Femur (tissue), 1 donor: ENCODE measurements at regions not wholly inside any gene's neighbourhood (a gene's known extent, or its start where the extent isn't known, plus 50 kb on each side); places are given as distances from the start of the nearest gene placed in this dataset.
A peak's percentile ranks its signal among the peaks of the same experiment; 100 is the strongest.

ENCODE experiments used
- DNase-seq: peaks from one replicate; pipeline ENCODE4 v3.0.0-alpha.2; 2017

DNA sequence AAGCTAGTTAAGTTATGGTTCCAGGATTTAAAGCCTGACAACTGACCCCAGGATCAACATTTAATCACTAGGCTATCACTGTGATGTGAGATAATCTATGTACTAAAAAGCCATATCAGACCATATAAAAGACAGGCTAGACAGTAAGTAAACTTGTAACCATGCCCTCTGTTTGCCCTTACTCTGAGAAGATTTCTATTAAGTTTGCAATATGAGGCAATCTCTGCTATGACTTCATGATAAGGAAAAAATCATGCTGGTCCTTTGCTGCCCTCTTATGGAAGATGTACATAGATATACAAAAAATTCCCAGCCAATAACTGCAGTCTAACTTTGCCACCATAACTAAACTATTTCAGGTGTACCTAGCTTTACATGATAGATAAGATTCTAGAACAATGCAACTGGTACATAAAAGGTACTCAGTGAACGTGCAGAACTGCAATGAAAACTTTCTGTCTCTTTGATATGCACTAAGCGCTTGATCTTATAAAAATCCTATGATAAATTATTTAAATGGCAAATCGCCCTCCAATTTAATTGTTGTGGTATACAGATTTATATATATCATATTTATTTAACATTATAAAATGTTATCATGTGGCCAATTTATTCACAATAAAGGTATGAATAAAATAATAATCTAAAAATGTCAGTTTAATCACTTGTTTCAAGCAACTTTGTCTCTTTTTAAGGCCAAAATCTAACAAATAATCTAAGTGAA lies 70.5 kb downstream of the FAM217A start:
- DNase-seq, result no peak

- DNase-seq, result no peak
Measured at GRCh38 chr6:4009486-4009885, 69.5 kb downstream of the FAM217A start.

GRCh38 chr6:4010048-4010447 lies 68.9 kb downstream of the FAM217A start:
- DNase-seq, result no peak

DNA sequence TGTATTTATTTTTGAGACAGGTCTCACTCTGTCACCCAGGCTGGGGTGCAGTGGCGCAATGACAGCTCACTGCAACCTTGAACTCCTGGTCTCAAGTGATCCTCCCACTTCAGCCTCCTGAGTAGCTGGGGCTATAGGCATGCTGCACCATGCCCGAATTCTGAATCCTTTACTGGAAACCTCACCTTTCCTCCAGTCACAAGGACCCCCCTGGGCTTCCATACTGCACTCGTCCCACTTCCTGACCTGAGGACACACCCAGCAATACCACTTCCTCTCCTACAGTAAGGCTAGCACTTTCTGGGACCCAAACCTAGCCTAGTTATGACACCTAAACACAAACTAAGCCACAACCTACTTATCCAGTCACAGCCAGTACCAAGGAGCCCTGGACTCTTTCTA lies 68.2 kb downstream of the FAM217A start:
- no peak for DNase-seq

GRCh38 chr6:4012826-4013225 lies 66.1 kb downstream of the FAM217A start:
- no peak for DNase-seq

DNA sequence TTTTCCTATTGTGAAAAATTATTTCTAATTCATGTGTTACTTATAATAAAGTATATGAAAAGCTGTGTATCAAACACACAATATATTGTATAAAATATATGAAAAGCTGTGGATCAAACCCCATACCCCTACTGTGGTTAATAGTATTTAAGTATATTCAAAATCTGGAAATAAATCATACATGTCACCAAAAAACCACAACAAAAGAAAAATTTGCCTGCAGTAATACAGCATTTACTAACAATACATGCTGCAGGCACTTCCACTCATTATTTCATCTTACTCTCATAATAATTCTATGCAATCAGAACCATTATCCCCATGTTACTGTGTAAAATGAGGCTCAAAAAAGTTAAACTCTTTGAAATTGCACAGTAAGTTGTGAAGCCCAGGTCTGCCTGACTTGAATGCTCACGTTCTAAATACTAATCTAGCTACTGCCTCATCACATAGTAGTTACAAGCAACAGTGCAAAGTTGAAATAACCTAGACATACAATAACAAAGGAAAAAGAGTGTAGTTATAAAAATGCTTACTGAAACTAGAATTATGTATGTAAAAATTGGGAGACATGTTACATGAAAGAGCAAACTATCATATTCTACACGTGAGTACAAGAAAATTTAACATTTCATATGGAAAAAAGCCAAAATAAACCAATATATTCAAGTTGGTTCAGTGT lies 61.7 kb downstream of the FAM217A start:
- DNase-seq, result no peak

- no peak for DNase-seq
Measured at GRCh38 chr6:4017834-4018170, 61.1 kb downstream of the FAM217A start.

- DNase-seq, result peak; percentile 96
Measured at GRCh38 chr6:4018171-4018923, 60.6 kb downstream of the FAM217A start.
